ENCODE measurements at regions not wholly inside any gene's neighbourhood (a gene's known extent, or its start where the extent isn't known, plus 50 kb on each side); places are given as distances from the start of the nearest gene placed in this dataset.

DNA sequence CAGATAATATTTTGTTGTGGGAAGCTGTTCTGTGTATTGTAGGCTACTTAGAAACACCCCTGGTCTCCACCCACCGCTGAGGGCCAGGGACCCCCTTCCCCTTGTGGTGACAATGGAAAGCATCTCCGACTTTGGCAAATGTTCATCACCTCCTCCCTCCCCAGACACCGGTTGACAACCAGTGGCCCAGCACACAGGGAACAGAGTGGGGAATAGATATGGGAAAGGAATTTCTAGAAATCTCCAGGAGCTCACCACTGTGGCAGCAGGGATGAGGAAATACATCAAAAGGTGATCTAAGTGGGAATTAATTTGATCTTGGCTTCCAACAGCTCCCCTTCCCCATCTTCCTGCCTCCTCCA, 257.3 kb upstream of the FOXQ1 start:
- no peak for DNase-seq

DNA sequence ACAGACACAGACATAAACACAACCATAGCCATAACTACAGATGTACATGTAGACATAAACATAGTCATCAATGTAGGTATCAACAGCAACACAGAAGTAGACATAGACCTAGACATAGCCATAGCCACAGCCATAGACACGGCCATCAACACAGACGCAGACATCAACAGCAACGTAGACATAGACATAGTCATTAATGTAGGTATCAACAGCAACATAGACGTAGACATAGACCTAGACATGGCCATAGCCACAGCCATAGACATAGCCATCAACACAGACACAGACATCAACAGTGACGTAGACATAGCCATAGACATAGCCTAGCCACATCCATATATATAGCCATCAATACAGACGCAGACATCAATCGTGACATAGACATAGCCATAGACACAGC, 258.3 kb upstream of the FOXQ1 start:
- no peak for DNase-seq

DNA sequence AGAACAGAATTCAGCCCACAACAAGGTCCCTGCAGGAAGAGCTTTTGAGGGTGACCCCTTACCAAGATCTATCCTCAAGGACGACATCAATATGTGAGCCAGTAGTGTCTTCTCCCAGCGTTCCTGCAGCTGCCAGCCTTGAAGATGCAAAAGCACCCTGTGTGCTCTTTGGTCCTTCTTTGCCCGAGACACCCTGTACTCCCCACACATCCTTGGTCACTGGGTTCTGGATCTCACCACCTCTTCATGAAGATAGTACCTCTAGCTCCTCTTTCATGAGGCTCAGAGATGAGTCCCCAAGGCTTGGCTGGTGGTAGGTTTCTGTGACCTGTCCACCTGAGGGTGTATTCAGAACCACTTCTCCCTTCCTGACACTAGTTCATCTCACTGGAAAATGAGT, 259.6 kb upstream of the FOXQ1 start:
- no peak for DNase-seq

DNA sequence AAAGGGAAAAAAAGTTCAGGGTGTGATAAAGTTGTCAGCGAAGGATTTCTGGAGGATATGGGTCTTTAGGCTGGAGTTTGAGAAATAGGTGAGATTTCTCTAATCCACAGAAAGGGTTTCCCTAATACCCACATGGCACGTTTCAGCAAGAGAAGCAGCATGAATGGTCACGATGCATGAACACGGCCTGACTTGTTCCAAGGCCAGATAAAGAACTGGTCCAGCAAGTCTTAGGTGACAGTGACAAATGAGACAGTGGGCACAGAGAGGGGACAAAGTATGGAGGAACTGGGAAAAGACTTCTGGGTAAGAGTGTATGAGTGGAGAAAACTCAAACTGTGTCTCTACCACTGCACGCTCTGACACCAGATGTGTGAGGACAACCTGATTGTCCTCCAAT, 262.0 kb upstream of the FOXQ1 start:
- DNase-seq: no peak

DNA sequence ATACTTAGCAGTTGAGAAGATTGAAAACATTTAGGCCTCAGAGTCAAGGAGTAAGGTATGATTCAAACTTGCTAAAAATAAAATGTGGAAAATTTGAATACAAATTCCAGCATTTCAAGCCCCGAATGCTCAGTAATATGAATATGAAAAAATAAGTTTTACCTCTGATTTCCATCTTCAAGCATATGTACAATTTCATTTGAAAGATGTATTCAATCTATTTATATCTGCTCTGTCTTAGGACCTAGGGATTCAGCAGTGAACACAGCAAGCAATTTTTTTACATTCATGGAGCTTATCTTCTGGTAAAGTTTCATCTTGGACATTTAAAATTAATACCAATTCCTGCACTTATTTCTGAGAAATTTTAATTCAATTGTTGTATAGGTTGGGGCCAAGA, 262.7 kb upstream of the FOXQ1 start:
- no peak for DNase-seq

DNA sequence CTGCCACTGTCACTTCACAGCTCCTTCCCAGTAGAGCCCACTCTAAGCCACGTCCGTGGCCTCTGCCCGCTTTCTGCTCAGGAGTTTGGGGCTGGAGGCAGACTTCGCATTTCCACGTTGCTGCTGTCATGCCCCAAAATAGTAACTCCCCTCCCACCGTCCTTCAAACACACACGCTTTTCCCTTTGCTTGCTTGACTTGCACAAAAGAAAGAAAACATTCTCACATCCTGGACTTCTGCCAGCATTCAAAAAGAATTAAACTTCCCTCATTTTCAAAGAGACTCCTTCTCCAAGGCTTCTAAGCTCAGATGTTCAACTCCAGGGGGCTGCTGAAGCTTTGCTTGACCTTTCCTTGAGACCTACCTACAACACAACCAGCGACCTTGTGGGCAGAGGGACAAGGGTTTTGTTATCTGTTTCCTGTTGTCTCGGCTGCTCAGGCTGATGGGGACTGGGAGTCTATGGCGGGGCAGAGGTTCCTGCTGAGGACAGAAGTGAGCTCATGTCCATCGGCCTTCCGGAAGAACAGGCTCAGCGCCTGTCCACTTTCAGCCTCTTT, 263.8 kb upstream of the FOXQ1 start:
- no peak for DNase-seq

DNA sequence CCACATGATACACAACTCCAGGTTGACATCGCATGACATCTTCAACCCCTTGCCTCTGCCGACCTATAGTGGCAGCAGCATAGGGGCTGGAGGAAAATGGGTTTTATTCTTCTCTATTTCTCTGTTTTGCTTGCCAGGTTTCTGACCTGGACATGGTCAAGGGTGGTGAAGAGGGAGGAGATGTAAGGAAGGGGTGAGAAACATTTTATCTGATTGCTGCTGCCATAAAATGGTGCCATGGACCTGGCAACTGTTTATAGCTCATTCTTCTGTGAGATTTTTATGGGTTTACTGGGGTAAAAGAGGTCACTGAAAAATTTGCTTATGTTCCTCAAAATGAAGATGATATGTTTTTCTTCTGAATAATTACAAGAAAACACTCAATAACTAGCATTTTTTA, 266.7 kb upstream of the FOXQ1 start:
- DNase-seq: no peak

DNA sequence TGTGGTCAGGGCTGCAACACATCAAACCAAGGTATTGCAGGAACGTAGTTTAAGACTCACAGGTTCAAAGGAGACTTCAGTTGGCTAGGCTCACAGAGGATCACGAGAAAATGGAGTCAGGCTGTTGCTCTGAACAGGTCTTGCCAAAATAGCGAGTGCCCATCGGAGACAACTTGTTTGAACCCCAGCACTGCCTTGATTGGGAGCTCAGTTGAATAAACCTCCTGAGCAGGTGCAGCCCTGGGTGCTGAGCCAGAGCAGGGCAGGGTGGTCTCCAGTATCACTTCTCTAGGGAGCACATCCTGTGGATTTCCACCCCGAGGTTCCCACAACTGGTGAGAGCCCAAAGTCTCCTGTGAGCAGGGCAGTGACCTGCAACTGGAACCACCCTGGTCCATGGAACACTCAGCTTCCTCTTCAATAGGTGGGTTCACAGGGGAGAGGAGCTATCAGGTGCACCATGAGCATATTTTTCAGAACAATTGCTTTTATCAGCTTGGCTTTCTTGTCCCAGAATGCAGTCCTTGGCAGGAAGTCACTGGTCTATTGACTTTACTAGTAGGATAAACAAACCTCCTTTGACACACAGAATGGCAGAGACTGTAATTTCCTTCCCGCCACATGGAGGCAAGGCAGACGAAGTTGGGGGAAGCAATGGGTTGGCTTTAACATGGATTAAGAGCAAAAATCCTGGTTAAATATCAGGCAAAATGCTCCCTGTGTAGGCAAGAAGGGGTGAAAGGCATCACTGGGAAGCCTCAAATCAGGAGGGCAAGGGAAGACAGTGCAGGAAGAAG, 267.7 kb upstream of the FOXQ1 start:
- DNase-seq: no peak

DNA sequence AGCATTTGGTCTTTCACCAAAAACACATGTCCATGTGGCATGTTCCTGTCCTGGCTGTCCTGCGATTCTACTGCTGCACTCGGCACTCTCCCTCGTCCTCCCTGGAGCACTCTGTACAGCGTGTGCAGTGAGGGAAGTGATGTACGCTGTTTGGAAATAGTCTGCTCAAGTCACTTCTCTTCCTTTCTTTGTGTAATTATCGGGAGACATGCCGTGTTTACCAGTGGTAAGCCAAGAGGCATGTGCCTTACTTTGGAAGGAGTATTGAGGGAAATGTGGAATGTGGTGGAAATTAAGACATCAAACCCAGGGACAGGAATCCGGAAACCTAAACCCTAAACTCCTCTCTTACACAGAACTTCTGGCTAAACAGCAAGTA, 268.5 kb upstream of the FOXQ1 start:
- no peak for DNase-seq

DNA sequence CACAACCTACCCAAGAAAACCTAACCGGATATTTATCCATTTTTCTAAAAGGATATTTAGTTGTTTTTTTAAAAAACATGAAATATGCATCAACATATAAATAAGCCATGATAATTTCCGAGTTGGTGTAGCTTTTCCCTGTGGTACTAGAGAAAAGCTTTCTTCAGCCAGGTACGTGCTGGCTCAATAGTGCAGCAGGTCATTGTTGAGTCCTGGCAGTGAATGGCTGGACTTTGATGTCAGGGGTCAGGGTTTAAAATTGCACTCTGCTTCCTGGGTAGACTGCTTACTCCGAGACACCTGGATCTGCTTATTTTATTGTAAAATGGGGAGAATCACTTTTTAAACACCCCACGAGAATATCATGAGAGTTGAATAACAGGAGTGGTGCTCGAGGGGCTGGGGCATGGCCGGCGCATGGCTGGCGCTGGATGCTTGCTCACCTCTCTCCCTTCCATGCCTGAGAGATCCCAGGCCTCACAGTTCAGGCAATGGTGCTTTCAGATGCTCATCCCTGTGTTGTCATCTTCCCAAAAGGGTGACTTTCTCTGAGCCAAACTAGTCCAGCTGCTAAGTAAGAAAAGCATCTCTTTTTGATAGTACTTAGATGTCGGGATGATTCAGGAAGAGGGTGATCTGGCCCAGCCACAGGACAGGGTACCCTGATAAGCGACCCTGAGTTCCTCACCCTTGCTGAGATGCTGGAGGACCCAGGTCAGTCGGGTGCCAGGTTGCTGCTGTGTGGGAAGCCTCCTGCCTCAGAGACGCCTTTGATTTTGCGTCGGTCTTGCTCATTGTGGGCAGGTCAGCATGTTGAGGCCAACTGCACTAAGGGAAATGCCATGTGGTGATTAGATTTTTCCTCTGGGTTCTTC, 269.1 kb upstream of the FOXQ1 start:
- DNase-seq: no peak

DNA sequence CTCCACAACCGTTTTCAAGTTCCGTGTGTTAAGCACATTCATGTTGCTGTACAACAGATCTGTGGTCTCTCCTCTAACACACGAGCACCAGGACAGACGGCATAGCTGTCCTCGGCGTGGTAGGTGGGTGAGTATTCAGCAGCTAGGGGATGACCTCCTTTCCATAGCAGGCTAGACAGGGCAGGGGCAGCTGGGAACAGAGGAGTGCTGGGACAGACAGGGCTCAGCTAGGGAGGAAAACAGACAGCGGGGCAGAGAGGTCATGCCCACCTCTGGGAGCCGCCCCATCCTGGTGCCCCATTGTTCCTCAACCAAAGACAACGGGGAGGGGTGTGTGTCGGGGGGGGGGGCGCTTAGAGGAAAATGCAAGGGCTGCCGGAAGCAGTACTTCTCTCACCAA, 271.5 kb upstream of the FOXQ1 start:
- DNase-seq: no peak

DNA sequence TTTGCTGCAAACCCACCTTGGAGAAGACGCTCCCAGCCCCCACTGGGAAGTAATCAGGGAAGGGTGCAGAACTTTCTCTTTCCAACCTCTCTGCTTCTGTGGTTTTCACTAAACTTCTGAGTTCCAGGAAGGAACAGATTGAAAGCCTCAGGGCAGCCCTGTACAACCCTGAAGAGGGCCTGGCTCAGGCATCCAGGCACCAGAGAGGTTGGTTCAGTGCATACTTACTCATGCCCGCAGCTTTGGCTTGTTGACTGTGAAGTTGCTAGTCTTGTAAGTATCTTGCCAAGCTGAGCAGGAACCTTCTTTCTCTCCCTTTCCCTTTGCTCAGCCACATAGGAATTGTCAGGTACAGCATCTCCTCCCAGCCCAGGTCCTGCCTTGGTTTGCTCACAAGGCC, 272.2 kb upstream of the FOXQ1 start:
- no peak for DNase-seq

DNA sequence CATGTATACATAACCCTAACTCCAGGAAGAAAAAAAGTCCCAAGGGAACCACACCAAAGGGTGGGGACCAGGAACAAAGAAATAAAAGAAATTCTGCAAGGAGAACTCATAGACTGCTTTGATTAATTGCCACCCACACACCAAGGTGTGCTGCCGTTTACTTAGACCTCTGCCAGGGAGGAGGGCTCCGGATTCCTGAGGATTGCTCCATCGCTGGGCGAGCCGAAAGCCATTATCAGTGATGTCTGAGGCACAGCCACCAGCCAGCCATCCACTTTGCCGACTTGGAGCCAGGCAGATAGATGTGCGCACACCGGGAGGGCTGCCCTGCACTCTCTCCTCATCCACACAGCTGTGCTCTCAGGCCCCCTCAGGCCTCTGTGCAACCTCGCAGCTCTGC, 272.7 kb upstream of the FOXQ1 start:
- no peak for DNase-seq

DNA sequence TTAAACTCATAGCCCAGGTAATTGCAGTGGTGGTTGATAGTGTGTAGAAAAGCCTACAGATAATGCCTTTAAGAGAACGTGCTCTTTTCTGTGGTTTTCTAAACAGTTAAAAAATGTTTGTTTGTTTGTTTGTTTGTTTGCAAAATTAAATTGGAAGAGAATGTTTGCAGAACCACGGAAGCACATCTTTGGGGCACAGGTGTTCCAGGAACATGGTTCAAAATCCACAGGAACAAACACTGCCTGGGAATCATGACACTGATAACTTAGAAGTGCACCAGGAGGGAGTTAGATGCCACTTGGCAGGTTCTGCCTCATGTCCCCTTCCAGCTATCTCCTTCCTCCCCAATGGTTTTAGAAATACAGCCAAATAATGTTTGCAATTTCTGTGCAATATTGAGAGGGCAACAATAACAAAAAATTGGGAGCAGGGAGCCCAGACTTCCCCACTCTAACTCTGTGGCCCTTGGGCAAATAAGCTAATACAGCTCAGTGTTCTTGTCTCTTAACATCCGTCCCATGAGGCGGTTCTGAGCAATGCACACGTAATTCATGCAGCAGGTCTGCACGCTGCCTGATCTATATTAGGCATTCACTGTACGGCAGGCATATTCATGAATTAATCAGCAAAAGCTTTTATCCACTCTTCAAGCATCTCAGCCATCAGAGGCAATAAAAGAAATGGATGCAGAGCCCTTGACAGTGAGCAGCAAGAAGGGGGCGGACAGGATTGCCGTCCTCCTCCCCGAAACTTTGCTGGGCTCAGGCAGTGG, 274.3 kb upstream of the FOXQ1 start:
- no peak for DNase-seq

DNA sequence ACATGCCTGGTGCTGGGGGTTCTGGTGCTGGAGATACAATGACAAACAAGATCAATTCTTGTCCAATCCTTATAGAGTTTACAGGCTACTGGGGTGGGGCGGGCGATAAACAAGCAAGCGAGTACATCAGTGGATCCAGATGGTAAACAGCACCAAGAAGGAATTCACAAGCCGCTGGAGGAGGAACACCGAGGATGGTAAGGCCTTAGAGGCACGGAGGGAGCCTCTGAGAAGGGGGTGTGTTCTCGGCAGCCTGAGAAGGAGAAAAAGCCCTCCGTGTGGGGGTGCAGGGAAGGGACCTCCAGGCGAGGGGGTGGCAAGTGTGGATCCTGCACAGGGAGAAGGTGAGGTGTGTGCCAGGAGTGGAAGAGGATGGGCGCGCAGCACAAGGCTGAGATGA, 276.5 kb upstream of the FOXQ1 start:
- DNase-seq: no peak

DNA sequence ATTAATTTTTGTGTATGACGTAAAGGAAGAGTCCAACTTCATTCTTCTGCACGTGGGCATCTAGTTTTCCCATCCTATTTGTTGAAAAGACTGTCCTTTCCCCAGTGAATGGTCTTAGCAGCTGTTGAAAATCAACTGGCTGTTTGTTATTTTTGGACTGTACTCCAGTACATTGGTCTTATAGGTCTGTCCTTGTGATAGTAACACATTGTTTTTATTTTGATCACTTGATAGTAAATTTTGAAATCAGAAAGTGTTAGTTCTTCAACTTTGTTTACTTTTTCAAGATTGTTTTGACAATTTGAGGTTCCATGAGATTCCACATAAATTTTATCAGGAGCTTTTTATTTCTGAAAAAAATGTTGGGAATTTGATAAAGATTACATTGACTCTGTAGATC, 280.2 kb upstream of the FOXQ1 start:
- DNase-seq: no peak

DNA sequence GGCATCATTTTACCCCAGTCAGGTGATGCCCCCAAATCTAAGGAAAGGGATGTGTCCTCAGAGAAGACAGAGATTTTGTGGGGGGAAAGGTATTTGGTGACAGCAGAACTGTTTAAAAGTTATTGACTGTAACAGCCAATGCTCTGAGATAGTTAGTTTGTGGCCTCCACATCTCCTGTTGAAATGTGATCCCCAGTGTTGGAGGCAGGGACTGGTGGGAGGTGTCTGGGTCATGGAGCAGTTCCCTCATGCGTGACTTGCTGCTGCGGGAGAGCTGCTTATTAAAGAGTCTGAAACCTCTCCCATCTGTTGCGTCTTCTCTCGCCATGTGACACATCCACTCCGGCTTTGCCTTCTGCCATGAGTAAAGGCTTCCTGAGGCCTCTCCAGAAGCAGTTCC, 282.8 kb upstream of the FOXQ1 start:
- DNase-seq: no peak

DNA sequence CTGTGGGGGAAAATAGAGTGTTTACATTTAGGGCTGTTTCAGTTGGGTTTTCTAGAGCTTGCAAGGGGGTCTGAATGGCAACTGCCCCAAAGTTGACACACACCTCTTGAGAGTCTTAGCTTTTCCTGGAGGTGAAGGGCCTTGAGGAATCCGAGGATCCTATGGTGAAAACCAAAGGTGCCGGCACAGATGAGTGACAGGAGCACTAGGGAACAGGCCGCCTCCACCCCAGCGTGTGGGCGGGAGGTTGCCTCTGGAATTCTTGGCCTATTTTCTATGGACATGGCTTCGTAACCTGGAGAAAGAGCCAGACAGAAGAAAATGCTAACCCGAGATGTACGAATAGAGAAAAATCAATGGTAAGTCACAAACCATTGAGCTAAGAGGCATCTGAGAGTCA, 283.2 kb upstream of the FOXQ1 start:
- DNase-seq: no peak

DNA sequence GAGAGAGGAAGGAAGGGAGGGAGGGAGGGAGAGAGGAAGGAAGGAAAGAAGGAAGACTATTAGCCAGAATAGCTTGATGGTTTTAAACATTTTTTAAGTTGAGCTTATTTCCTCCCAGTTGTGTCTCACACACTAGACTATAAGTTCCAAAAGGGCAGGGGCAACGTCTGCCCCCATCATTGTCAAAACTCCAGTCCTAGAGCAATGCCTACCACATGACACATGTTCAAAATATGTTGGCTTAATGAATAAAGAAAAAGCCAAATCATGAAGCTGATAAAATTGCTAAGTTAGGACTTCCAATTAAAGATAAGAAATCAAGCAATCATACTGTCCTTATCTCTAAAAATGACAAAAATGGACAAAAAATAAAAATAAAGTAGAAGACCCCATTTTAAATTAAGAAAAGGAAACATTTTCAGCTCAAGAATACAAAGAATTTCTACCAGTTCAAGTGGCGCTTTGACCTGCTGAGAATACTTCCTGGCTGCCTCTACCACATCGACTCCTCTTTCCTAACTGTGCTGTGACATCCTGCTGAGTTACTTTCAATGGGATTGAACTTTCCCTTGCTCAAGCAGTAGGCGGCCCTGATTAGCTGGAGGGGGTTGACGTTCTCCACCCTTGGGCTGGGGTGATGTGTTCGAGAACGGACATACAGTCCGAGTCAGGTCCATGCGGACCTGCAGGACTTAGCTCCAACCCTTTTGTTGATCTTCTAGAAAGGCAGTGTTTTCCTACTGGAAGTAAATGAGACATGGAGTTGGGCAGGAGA, 283.9 kb upstream of the FOXQ1 start:
- DNase-seq: no peak

DNA sequence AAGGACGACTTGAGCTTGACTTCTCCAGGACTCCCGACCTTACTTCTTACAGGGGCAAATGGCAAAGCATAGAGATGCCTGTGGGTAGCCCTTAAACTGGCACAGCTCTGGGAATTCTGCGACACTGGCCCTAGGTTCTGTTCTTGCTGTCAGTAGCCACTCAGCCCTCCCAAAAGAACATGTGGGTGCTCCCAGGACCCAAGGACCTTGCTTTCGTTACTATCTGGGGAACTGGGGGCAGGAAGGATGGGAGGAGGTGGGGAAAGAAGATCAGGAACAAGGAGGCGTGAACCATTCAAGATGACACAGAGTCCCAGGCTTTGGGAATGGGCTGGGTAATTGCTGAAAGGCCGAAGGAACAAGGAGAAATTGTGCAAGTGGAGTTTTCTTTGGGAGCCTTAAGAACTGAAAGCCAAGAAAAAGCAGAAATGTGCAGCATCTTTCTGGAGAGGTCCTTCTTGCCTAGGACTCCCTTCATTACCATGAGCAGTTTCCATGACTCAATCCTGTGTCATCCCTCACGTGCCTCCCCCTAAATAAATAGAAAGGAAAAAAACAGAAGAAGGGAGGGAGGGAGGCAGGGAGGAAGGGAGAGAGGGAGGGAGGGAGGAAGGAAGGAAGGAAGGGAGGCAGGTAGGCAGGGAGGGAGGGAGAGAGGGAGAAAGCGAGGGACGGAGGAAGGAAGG, 284.6 kb upstream of the FOXQ1 start:
- DNase-seq: no peak

DNA sequence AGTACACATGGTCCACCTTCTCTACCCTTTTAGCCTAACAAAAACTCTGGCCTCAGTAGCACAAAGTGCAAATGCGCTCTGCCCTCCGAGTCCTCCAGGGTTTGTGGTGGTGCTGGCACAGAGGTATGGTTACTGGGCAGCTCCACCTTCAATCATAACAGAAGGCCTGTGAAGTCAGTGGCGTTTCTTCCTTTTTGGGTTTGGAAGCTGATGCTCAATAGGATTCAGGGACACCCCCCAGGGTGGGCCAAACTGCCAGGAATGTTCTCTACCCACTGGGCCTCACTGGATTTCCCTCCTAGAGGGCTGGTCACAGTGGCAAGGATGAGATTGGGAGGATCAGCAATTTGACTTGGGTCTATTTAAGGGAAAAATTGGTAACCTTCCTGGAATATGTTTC, 286.1 kb upstream of the FOXQ1 start:
- no peak for DNase-seq

DNA sequence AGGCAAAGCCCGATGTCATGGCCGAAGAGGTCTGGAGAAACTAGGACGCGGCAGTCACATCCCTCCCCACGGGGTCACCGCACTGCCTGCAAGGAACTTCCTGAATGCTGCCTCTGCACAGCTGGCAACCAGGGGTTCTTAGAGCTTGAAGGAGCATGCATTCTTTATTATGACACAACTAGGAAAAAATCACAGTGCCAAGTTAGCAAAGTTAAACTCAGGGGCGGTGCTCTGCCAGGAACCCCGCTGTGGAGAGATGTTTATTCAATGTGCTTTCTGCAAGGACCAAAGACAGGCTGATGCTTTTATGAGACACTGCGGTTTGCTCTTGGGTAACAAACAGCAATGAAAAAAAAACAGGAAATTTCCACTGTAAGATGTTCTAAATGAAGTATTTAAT, 287.3 kb upstream of the FOXQ1 start:
- no peak for DNase-seq

Data from activated CD8-positive, alpha-beta memory T cell treated with anti-CD3 and anti-CD28 coated beads for 24 hours (primary cell).